Inflammatory macrophage treated with lipopolysaccharide for 1 hour (primary cell): ENCODE measurements at regions not wholly inside any gene's neighbourhood (a gene's known extent, or its start where the extent isn't known, plus 50 kb on each side); places are given as distances from the start of the nearest gene placed in this dataset.

Experiments used
- DNase-seq, 2 donors: peaks; one replicate each; pipeline ENCODE4 v3.0.0-alpha.2; 2020 to 2022

- DNase-seq: no peak
Observed at GRCh38 chr5:38720554-38721361, 125.1 kb upstream of the OSMR start.

DNA sequence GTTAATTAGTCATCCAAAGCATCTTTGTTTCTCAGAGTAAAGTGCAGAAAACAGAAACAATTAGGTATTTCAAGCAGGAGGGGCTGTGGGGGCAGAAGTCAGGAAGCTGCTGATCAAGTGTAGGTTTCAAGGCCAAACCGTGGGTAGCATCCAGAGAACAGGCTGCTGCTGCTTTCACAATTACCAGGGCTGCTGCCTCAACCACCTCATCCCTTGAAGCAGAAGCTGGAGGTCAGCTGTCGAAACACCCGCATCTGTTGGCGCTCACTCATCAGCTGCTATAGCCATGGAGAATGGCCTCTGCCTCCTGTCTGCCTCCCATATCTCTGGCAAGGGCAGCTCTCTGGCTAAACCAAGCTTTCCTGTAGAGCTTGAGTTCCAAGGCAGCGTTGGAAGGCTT is 122.9 kb upstream of the OSMR start:
- DNase-seq: no peak

DNA sequence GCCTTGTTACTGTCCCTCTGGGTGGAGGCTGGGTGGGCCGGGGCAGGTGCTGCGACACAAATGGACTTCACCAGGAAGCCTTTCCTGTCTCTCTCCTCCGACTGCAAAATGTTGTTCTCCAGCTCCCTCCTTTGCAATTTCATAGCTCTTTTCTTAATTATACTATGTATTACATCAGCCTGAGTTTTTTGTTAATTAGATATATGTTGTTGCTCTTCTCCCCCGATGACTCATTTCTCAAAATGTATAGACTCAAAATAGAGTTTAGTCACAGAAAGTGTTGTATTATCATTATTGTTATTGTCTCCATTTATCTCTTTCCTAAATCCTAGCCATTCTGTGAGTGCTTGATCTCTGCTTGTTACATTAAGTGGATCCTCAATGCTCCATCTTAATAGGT is 122.4 kb upstream of the OSMR start:
- DNase-seq: no peak

DNA sequence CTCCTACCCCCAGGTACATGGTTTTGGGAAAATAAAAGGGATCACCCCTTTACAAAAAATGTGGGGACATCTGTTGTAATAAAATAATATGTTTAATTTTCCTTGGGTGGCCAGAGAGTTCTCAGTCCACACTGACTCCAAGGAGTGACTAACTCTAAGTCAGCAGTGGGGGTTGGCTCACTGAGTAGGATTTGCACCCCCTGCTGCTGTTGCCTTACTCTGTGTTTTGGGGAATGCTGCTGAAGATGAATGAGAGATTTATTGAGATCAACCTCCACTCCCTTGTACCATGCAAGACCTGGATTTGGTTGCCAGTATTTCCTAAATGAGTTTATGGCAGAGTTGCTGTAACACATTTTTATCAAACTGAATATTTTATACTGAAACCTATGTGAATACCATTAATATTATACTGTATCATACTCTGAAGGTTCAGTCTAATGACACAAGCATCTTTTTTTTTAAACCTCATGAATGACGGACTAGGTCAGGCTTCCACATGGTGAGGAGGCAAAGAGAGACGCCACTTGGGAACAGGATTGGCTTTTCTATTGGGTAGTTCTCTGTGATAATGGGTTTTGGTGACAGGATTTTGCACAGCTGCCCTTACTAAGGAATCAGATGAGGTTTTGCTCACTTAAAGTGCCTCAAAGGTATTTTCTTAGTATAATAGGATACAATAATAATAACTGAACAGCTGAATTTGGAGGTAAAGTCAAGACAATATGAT is 121.3 kb upstream of the OSMR start:
- DNase-seq: no peak

- DNase-seq: no peak
Observed at GRCh38 chr5:38725371-38725865, 120.4 kb upstream of the OSMR start.

DNA sequence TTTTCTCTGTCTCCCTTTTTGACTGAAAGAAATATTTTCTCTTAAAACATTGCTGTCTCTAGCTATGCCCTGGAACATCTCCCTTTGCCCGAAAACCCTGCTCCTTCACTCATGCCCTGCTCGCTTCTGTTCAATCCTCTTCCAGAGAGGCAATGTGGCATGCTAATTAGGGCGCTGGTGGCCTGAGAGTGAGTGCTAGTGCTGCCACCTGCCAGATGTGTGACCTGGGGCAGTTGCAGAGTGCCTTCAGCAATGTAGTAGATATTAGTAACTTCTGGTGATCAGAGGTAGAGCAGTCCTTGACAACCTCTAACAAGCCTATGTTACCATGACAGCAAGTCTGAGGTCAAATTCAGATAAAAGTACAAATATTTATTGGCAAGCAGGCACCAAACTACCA is 119.5 kb upstream of the OSMR start:
- no peak for DNase-seq

GRCh38 chr5:38728029-38728428 is 117.8 kb upstream of the OSMR start:
- no peak for DNase-seq

- DNase-seq: no peak
Observed at GRCh38 chr5:38731461-38731860, 114.4 kb upstream of the OSMR start.

- no peak for DNase-seq
Observed at GRCh38 chr5:38734353-38734752, 111.5 kb upstream of the OSMR start.

GRCh38 chr5:38736089-38736488 is 109.7 kb upstream of the OSMR start:
- DNase-seq: no peak

DNA sequence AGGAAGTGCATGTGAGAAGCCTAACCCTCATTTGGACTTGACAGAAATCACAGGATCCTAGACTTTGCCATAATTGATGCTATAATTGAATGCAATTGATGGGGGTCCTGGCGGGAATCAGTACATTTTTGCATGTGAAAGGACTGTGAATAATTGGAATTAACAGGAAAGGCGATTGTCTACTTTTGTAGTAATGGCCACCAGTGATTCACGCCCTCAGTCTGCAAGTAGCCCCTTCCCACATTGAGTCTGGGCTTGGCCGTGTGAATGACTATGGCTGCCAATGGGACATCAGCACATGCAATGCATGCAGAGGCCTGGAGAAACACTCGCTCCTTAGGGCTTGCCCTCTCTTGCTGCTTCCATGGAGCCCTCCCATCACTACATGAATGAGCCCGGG is 107.8 kb upstream of the OSMR start:
- DNase-seq: no peak

DNA sequence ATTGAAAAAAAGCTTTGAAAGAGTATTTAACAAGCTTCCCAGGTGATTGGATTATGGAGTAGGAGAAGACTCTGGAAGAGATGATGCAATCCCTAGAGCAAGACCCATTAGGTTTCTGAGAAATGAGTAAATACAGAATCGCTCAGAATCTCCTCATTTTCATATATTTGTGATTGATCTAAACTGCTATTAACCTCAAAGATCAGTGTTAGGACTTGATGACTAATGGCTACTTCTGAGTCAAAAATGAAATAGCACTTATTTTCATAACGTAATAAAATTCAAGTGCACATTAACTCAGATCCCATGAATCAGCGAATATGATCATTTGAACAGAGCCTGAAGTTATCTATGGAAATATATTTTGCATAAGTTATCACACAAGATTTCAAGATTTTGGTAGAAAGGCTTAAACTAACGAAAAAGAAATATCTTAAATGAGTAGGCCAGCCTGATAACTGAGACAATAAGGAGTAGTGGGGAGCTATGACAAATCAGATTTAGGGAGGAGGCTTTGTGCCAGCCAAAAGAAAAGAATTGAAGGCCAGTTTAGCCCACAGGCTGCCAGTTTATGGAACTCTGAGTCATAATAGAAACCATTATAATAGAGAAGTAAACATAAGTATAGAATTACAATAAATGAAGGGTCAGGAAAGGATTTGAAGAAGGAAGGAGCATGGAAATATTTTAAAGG is 106.7 kb upstream of the OSMR start:
- no peak for DNase-seq

- no peak for DNase-seq
Observed at GRCh38 chr5:38739705-38740045, 106.1 kb upstream of the OSMR start.

DNA sequence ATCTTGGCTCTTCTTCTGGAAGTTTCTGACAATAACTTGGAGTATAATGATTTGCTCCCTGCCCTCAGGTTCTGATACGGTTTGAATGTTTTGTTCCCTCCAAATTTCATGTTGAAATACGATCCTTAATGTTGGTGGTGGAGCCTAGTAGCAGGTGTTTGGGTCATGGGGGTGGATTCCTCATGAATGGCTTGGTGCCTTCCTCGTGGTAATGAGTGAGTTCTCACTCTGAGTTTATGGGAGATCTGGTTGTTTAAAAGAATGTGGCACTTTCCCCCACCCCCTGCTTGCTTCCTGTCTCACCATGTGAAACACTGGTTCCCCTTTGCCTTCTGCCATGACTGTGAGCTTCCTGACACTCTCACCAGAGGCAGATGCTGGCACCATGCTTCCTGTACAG is 103.0 kb upstream of the OSMR start:
- no peak for DNase-seq

GRCh38 chr5:38743562-38743961 is 102.2 kb upstream of the OSMR start:
- DNase-seq: no peak

GRCh38 chr5:38745836-38746732 is 99.7 kb upstream of the OSMR start:
- no peak for DNase-seq

GRCh38 chr5:38749861-38750260 is 96.0 kb upstream of the OSMR start:
- no peak for DNase-seq

- DNase-seq: no peak
Observed at GRCh38 chr5:38751103-38751502, 94.7 kb upstream of the OSMR start.

DNA sequence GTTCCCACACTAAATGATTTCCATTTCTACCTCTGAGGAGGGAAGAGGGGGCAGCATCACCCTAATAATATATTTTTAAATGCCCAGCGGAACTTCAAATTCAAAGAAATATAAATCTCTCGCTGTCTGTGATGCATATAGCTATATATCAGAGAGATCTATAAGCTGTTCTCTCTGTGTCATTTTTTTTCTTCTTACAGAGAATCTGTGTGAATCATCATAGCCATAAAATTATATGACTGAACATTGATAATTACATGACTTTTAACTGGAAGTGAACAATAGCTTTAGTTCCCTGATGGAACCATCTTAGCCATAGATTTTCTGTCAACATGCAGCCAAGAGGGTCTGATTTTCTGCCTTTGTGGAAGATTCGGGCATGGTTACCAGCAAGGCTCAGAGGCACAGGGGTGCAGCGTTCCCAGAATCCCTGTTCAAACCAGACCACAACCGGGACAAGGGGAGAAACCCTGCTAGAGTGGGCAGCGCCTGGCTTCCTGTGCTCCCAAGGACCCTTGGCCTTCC is 93.7 kb upstream of the OSMR start:
- DNase-seq: no peak

DNA sequence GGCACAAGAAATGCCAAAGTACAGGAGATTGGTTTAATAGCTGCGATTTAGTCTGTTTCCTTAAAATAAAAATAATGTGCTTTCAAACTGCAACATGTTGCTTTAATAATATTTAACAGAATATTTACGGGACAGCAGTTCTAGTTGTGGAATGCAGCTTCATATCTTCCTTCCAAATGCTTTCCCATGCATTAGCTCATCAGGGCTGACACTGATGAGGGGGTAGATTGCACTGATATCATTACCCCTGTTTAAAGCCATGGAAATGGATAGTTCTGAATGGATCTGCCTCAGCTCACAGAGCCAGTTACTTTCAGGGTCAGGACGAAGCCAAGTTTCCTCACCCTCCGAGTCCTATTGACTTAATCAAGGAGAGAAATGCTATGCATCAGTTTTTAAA is 93.2 kb upstream of the OSMR start:
- DNase-seq: no peak

- no peak for DNase-seq
Observed at GRCh38 chr5:38753141-38753540, 92.7 kb upstream of the OSMR start.

DNA sequence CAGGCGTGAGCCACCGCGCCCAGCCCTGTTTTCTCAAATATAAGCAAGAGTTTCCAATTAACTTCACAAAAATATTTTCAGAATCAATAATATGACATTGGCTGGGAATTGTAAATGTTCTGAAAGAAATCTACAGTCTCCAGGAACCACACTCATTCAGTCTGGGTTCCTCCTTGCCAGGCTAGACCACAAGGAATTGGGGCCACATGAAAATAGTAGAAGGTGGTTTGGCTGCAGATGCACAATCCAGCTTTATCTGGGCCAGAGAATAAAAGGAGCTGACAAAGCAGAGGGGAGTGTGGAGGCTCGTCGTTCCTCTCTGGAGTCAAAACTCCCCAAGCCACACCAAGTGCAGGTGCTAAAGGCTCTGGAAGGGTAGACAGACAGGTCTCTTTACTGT is 92.0 kb upstream of the OSMR start:
- no peak for DNase-seq

GRCh38 chr5:38755181-38755580 is 90.6 kb upstream of the OSMR start:
- DNase-seq: no peak
